GM12864 (cell line): ENCODE measurements at regions not wholly inside any gene's neighbourhood (a gene's known extent, or its start where the extent isn't known, plus 50 kb on each side); places are given as distances from the start of the nearest gene placed in this dataset.

Experiments
- DNase-seq: peaks from one replicate; pipeline ENCODE4 v3.0.0-alpha.2; 2011; ENCODE audit warnings: low read depth
- H3K4me3 ChIP-seq: 2 replicates; pipeline ENCODE4 v1.5.1; 2011; ENCODE audit warnings: mild to moderate bottlenecking, low read depth, low read length, control low read depth
- CTCF ChIP-seq: IDR thresholded peaks from 2 replicates; pipeline ENCODE4 v1.5.1; 2011; ENCODE audit warnings: low read depth, mild to moderate bottlenecking, moderate library complexity, low read length, control low read depth, inconsistent platforms; ENCODE audit errors: missing control alignments

GRCh38 chr12:25894759-25895158 lies 63.7 kb upstream of the RASSF8 start:
- H3K4me3 ChIP-seq = no peak overlapping the region
- no peak for TF ChIP-seq CTCF
- no peak for DNase-seq

DNA sequence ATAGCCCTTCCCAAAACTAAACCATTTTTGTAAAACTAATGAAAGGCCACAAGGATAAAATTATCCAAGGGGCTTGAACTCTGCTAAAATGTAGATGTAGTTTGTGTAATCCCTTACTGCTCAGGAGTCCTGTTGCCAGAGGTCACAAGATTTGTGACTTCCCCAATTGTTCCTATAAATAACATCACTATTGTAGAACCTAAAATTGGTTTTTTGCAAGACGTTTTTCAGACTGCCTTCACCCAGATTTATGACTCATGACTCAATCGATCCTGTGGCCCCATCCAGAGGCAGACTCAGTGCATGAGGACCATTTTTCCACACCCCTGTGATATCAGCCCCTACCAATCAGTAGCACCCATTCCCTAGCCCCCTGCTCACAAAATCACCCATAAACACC lies 61.5 kb upstream of the RASSF8 start:
- TF ChIP-seq CTCF = no peak
- no peak for DNase-seq
- no peak overlapping the region for H3K4me3 ChIP-seq

GRCh38 chr12:25903603-25904245 lies 54.8 kb upstream of the RASSF8 start:
- TF ChIP-seq CTCF = no peak
- no peak for DNase-seq
- H3K4me3 ChIP-seq = no peak overlapping the region

- no peak overlapping the region for H3K4me3 ChIP-seq
- TF ChIP-seq CTCF = no peak
- no peak for DNase-seq
Measured at GRCh38 chr12:25904442-25904841, 54.0 kb upstream of the RASSF8 start.

GRCh38 chr12:25906651-25907340 lies 51.7 kb upstream of the RASSF8 start:
- DNase-seq = no peak
- no peak overlapping the region for H3K4me3 ChIP-seq
- no peak for TF ChIP-seq CTCF
